GM12864 (cell line): ENCODE measurements at regions not wholly inside any gene's neighbourhood (a gene's known extent, or its start where the extent isn't known, plus 50 kb on each side); places are given as distances from the start of the nearest gene placed in this dataset.
A peak's percentile ranks its signal among the peaks of the same experiment; 100 is the strongest.

Experiments used
- DNase-seq: peaks from one replicate; pipeline ENCODE4 v3.0.0-alpha.2; 2011; ENCODE audit warnings: low read depth
- H3K4me3 ChIP-seq: 2 replicates; pipeline ENCODE4 v1.5.1; 2011; ENCODE audit warnings: mild to moderate bottlenecking, low read depth, low read length, control low read depth
- TF ChIP-seq, protein P1 (sequence below): IDR thresholded peaks from 2 replicates; pipeline ENCODE4 v1.5.1; 2011; ENCODE audit warnings: low read depth, mild to moderate bottlenecking, moderate library complexity, low read length, control low read depth, inconsistent platforms; ENCODE audit errors: missing control alignments

- TF ChIP-seq, protein P1, sequence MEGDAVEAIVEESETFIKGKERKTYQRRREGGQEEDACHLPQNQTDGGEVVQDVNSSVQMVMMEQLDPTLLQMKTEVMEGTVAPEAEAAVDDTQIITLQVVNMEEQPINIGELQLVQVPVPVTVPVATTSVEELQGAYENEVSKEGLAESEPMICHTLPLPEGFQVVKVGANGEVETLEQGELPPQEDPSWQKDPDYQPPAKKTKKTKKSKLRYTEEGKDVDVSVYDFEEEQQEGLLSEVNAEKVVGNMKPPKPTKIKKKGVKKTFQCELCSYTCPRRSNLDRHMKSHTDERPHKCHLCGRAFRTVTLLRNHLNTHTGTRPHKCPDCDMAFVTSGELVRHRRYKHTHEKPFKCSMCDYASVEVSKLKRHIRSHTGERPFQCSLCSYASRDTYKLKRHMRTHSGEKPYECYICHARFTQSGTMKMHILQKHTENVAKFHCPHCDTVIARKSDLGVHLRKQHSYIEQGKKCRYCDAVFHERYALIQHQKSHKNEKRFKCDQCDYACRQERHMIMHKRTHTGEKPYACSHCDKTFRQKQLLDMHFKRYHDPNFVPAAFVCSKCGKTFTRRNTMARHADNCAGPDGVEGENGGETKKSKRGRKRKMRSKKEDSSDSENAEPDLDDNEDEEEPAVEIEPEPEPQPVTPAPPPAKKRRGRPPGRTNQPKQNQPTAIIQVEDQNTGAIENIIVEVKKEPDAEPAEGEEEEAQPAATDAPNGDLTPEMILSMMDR = no peak
- H3K4me3 ChIP-seq = no peak overlapping the region
- no peak for DNase-seq
Measured at GRCh38 chr6:54689620-54690019, 157.0 kb upstream of the FAM83B start.

GRCh38 chr6:54690596-54690995, 156.0 kb upstream of the FAM83B start:
- no peak for DNase-seq
- TF ChIP-seq, protein P1 = no peak
- no peak overlapping the region for H3K4me3 ChIP-seq

DNA sequence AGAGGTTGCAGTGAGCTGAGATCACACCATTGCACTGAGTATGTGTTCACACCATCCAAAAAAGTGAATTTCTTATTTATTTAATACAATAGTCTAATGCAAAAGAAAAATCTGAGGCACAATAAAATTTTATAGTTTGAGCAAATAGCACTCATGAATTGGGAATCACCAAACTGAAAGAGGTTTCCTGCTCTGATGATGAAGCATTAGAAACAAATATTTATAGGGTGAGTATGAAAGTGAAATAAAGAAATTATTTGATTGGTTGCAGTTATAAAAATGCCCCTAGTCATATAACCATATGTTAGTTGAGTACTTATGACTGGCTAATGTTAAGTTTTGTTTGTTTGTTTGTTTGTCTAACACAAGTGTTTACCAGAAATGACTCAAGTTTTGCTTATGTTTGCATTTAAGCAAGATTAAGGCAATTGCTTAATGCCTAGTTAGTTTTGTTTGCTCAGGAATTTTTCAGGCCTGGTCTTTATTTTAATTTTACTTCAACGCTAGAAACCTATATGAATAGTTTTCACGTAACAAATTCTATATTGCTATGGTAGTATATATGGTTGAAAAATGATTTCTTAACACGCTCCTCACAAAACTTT, 151.5 kb upstream of the FAM83B start:
- no peak for DNase-seq
- H3K4me3 ChIP-seq = no peak overlapping the region
- TF ChIP-seq, protein P1 = no peak

DNA sequence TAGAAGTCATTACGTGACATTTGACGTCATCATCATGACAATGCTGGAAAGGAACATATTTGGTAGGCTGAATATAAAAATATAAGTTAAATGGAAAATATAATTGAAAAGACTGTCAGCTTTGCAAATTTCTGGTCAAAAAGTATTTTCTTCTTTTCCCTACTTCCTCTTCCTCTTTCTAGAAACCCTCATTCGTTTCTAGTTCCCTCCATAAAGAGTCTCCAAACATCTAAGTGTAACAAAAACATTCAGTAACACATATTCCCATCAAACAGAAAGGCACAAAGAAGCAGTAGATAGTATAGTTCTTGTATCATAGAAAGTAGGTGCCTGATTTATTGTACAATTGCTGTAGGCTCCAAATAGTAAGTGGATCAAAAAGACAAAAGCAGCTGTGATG, 150.8 kb upstream of the FAM83B start:
- H3K4me3 ChIP-seq = no peak overlapping the region
- DNase-seq = no peak
- TF ChIP-seq, protein P1 = no peak

DNA sequence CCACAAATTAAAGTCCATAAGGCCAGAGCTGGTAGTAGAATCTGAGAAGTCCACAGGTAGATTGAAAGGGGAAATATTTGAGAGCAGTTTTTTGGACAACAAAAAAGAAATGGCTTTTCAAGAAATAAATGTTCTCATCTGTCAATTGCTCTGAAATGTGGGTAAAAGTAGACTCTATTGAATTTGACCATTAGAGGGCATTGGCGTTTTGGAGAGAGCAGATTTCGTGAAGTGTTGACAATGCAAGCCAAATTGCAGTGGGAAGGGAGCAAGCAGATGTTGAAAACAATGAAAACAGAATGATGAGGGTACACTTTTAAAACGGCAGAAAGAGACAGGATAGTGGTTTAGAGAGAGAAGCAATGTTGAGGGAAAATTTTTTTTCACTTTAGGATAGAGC, 149.1 kb upstream of the FAM83B start:
- TF ChIP-seq, protein P1 = no peak
- no peak overlapping the region for H3K4me3 ChIP-seq
- no peak for DNase-seq

GRCh38 chr6:54698974-54699373, 147.6 kb upstream of the FAM83B start:
- DNase-seq = peak; percentile 4
- no peak overlapping the region for H3K4me3 ChIP-seq
- TF ChIP-seq, protein P1 = no peak

DNA sequence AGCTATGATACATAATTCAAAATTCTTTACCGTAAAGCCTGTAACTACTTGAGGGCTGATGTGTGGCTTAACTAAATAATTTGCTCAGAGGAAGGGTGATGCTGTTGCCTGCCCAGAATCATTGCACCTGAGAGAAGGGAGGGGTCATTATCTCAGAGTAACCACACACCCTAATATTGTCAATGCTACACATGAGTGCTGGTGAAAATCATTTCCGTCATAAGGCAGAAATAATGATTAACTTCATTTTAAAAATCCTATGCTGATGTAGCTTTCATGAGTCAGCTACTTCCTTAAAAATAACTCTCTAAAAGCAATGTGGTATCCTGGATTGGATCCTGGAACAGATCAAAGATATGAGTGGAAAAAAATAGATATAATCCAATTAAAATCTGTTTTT, 146.4 kb upstream of the FAM83B start:
- TF ChIP-seq, protein P1 = no peak
- DNase-seq = no peak
- H3K4me3 ChIP-seq = no peak overlapping the region
